ENCODE measurements at regions not wholly inside any gene's neighbourhood (a gene's known extent, or its start where the extent isn't known, plus 50 kb on each side); places are given as distances from the start of the nearest gene placed in this dataset.

DNA sequence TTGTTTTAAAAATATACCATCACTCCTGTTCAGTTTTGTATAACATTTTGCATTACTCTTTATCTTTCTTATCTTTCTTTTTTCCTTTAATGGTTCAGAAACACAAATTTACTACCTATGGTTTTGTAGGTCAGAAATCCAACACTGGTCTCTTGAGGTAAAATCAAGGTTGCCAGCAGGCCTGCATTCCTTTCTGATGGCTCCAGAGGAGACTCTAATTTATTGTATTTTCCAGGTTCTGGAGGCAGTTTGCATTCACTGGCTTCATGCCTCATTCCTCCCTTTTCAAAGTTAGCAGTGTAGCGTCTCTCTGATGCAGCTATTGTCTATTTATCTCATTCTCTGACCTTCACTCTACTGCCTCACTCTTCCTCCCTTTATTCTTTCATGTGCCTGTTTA lies 767.4 kb downstream of the SLITRK6 start:
- TF ChIP-seq, protein P1, sequence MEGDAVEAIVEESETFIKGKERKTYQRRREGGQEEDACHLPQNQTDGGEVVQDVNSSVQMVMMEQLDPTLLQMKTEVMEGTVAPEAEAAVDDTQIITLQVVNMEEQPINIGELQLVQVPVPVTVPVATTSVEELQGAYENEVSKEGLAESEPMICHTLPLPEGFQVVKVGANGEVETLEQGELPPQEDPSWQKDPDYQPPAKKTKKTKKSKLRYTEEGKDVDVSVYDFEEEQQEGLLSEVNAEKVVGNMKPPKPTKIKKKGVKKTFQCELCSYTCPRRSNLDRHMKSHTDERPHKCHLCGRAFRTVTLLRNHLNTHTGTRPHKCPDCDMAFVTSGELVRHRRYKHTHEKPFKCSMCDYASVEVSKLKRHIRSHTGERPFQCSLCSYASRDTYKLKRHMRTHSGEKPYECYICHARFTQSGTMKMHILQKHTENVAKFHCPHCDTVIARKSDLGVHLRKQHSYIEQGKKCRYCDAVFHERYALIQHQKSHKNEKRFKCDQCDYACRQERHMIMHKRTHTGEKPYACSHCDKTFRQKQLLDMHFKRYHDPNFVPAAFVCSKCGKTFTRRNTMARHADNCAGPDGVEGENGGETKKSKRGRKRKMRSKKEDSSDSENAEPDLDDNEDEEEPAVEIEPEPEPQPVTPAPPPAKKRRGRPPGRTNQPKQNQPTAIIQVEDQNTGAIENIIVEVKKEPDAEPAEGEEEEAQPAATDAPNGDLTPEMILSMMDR (conservative IDR thresholded peaks at IDR 0.05; ENCODE audit: low read depth, low read length), result no peak
- TF ChIP-seq EZH2 (IDR thresholded peaks at IDR 0.05; ENCODE audit: borderline replicate concordance, low read depth, low read length, poor library complexity, severe bottlenecking), result no peak
